Mucosa of descending colon (tissue), 3 donors: ENCODE measurements at regions not wholly inside any gene's neighbourhood (a gene's known extent, or its start where the extent isn't known, plus 50 kb on each side); places are given as distances from the start of the nearest gene placed in this dataset.
A peak's percentile ranks its signal among the peaks of the same experiment; 100 is the strongest.

Experiments
- ATAC-seq: fragments of 200-7000 bp; cut with Tn5 transposase; one replicate; pipeline ENCODE4 v1.9.1; 2020; ENCODE audit warnings: mild to moderate bottlenecking, moderate library complexity
- DNase-seq, 3 donors: peaks; one replicate each; pipeline ENCODE4 v3.0.0-alpha.2; 2020
- H3K36me3 ChIP-seq: fragments of 200-600 bp; one replicate; pipeline ENCODE4 v1.8.0; 2021; ENCODE audit warnings: low read depth, mild to moderate bottlenecking
- H3K4me1 ChIP-seq: fragments of 200-600 bp; one replicate; pipeline ENCODE4 v1.8.0; 2021; ENCODE audit warnings: low read depth, mild to moderate bottlenecking
- H3K4me3 ChIP-seq: fragments of 200-600 bp; one replicate; pipeline ENCODE4 v1.8.0; 2021; ENCODE audit warnings: mild to moderate bottlenecking
- H3K9me3 ChIP-seq: fragments of 200-600 bp; one replicate; pipeline ENCODE4 v1.8.0; 2021; ENCODE audit warnings: mild to moderate bottlenecking
- intact Hi-C, 2 donors: fragments of 100-400 bp; cut with DNase I in 1 of 2; cut with micrococcal nuclease in 1 of 2; formaldehyde crosslinking; loops; one replicate each; pipeline versions ENCODE4 v1.11.0 to v1.11.1; 2022; cut with DNase I, micrococcal nuclease
- TF ChIP-seq, protein P1 (sequence below): fragments of 200-600 bp; IDR thresholded peaks from one replicate; pipeline ENCODE4 v1.8.0; 2022; ENCODE audit warnings: antibody characterized with exemption, mild to moderate bottlenecking
- donor health status: DM: no; HTN: no; CAD: no; lungs with moderate emphysema.
- donor health status: DM: no; HTN: no; CAD: no.
- donor health status: DM: no; HTN: yes; CAD: no.

GRCh38 chr6:168385858-168386735, 54.9 kb upstream of the SMOC2 start:
- Histone ChIP-seq H3K4me3 (no peak overlapping the region), H3K9me3 (no peaks in the 10 kb centered on the region), H3K36me3 (no peaks in the 10 kb centered on the region), H3K4me1 (no peaks in the 10 kb centered on the region)
- intact Hi-C loops: no loop called here
- ATAC-seq (peak; percentile 48), DNase-seq (peak in 1 of 3 donors; percentile 22)
- TF ChIP-seq, protein P1, sequence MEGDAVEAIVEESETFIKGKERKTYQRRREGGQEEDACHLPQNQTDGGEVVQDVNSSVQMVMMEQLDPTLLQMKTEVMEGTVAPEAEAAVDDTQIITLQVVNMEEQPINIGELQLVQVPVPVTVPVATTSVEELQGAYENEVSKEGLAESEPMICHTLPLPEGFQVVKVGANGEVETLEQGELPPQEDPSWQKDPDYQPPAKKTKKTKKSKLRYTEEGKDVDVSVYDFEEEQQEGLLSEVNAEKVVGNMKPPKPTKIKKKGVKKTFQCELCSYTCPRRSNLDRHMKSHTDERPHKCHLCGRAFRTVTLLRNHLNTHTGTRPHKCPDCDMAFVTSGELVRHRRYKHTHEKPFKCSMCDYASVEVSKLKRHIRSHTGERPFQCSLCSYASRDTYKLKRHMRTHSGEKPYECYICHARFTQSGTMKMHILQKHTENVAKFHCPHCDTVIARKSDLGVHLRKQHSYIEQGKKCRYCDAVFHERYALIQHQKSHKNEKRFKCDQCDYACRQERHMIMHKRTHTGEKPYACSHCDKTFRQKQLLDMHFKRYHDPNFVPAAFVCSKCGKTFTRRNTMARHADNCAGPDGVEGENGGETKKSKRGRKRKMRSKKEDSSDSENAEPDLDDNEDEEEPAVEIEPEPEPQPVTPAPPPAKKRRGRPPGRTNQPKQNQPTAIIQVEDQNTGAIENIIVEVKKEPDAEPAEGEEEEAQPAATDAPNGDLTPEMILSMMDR: no peak

- TF ChIP-seq, protein P1: no peak
- no peak overlapping the region for H3K4me3 ChIP-seq
Observed at GRCh38 chr6:168386973-168387372, 54.0 kb upstream of the SMOC2 start.

GRCh38 chr6:168387426-168387825, 53.6 kb upstream of the SMOC2 start:
- DNase-seq (no peak), ATAC-seq (no peak)
- Histone ChIP-seq H3K4me1 (no peaks in the 10 kb centered on the region), H3K36me3 (no peaks in the 10 kb centered on the region), H3K9me3 (no peaks in the 10 kb centered on the region), H3K4me3 (no peak overlapping the region)
- TF ChIP-seq, protein P1: no peak
- intact Hi-C loops: no loop called here

More at GRCh38 chr6:168386973-168387372, 54.0 kb upstream of the SMOC2 start:
- intact Hi-C loops: no loop called here
- DNase-seq: no peak
- H3K36me3 ChIP-seq: no peaks in the 10 kb centered on the region
- ATAC-seq: no peak
- no peaks in the 10 kb centered on the region for H3K9me3 ChIP-seq
- no peaks in the 10 kb centered on the region for H3K4me1 ChIP-seq

DNA sequence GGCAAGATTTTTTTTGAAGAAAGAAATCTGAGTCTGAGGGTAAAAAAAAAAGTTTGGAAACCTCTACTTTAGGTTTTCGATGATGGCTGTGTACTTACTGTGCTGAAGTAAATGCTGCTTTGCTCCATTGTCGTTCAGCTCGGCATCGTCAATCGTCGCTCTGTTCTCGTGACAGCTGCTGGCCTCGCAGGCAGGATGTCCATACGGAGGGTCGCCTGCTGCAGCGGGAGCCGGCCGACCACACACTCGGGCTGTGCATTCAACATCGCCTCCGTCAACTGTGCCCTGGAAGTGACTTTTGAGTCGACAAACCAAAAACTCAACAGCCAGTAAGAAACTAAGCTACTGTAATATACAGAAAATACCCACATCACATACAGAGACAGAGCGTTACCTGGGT, 53.1 kb upstream of the SMOC2 start:
- ATAC-seq: no peak
- TF ChIP-seq, protein P1: no peak
- no peaks in the 10 kb centered on the region for H3K9me3 ChIP-seq
- H3K4me3 ChIP-seq: no peak overlapping the region
- H3K36me3 ChIP-seq: no peaks in the 10 kb centered on the region
- intact Hi-C loops: no loop called here
- DNase-seq: no peak
- H3K4me1 ChIP-seq: no peaks in the 10 kb centered on the region

DNA sequence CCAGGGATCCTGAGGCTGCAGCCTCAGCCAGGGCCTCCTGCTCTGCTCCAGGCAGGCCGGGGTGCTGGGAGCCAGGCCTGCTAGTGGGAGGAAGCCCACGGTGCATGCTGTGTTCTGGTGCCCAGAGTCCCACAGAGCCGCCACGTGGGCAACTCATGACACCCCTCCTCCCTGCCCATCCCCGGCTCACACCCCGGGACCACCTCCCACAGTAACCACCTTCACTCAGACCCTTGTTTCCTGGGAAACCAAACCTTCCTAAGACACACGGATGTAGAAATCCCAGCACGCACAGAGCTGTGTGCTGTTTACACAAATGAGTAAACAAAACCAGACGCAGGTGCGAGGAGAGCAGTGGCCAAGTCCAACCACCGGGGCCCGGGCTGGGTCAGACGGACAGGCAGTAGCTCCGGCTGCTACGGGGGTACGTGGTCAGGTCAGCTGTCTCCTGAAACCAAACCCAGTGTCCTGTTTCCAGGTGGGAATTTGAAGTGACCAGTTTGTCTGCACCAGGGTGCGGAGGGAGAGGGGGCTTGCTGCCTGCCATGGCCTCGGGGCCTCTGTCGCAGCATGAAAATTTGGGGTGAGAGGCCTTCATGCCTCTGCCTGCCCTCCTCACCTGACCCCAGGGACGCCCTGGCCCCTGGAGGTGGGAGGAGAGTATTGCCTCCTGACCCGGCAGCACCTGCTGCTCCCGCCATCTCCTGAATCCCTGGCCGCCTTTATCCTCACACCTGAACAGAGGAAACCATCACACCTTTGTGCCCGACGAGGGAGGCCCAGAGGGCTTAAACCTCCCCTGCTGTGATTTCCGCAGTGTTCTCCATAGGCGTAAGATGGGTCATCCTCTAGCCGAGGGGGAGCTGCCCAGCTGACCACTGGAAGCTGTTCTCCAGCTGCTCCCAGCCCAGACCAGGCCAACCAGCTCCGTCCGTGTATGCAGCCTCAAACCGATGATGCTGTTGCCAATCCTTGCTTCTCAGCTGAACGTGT, 52.0 kb upstream of the SMOC2 start:
- no peaks in the 10 kb centered on the region for H3K9me3 ChIP-seq
- intact Hi-C loops: no loop called here
- DNase-seq (peak in 1 of 3 donors; percentile 31), ATAC-seq (peak; percentile 83)
- H3K4me1 ChIP-seq: no peaks in the 10 kb centered on the region
- TF ChIP-seq, protein P1: no peak
- H3K36me3 ChIP-seq: no peaks in the 10 kb centered on the region
- H3K4me3 ChIP-seq: no peak overlapping the region
